GOT3 (cell line): ENCODE measurements at regions not wholly inside any gene's neighbourhood (a gene's known extent, or its start where the extent isn't known, plus 50 kb on each side); places are given as distances from the start of the nearest gene placed in this dataset.

Source experiments
- DNase-seq: peaks from one replicate; lab custom pipeline; 2025; ENCODE audit warnings: mixed read lengths; lab: John Stamatoyannopoulos, UW

DNA sequence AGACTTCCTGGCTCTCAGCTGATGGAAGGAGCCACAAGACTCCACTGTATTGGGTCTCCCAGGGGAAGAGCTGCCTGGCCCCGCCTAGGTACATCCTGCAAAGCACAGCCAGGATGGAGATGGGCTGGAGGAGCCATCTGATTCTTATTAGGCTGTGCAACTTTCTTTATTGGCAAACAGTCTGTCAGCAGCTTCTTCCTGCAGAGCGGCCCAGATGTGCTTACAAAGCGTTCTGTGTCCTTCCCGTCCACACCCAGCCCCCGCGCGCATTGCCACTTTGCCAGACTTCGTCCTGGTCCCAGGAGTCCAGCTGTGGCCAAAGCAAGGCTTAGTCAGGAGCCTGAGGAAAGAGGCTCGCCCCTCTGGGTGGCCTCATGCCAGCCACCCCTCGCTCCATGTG is 409.3 kb downstream of the ZNF536 start:
- DNase-seq = no peak

DNA sequence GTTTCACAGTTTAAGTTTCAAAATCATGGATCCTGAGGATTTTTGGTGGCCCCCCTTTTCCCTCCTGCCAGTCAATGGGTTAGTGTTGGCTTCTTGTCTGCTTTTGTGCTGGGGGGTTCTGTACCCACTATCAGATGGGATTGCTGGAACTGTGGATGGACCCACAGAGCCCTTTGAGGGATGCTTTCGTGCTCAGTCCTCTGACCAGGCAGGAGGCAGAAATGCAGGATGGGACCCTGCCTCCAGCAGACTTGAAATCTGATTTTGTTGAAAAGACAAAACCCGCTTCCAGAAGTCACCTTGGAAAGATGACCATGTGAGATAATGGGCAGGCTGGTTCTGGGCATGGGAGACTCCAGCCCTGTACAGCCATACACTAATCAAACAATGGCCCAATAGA is 408.9 kb downstream of the ZNF536 start:
- no peak for DNase-seq

DNA sequence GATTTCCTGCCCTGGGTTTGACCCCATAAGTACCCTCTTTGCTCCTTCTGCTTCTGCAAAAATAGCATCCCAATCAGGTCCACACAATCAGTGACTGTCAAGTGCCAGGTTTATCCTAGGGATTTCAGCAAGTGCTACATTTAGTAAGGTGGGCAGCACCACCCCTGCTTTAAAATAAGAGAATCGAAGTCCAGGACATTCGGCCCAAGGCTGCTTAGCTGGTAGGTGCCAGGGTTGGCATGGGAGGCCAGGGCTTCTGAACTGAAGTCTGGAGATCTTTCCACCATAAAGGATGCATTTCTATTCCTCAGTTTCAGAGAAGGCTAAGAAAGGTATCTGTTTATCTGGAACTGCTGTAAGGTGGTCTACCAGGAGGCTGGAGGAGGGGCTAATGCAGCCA is 408.3 kb downstream of the ZNF536 start:
- no peak for DNase-seq

DNA sequence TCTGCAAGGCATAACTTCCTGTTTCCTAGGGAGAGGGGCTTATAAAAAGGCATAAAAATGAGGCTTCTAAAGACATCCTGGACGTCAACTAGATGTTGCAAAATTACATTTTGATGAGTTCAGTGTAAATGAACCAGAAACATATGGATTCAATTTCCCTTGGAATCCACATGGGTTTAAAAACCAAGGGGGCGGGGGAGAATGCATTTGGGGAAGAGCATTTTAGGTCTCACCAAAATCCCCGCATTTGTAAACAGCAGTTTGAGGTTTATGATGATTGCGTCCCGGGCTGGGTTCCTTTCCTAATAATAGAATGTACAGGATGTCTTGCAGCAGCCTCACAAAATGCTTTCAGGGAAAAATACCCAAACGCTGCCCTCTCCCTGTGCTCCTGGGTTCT is 407.8 kb downstream of the ZNF536 start:
- no peak for DNase-seq

DNA sequence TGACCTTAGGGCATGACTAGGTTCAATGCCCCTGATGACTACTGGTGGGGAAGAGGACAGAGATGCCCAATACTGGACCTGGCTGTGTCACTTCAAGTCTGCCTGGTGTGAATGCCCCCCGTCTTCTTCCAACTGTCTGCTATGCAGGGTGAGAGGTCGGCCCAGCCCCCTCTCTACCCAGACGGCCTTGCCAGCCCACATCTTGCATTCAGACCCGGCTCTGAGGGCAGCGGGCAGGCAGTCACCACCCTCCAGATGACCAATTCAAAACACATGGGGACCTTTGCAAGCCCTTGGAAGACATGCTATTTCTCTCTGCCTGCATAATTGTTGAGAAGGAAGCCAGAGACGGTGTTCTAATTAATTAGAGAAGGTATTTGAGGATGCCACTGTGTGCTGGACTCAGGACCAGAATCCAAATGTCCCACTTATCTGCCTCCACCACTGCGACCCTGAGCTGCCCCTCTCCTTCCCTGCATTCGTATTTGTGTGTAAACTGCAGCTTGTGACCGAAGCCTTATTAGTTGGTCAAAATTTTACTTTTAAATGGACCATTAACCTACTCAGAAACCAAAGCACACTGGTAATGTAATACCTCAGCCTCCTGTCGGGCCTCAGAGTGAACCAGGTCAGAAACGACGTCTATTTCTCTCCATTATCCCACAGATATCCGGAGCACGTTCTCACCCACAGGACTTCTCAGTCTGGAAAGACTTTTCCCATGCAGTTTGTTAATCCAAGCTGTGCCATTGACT is 407.0 kb downstream of the ZNF536 start:
- DNase-seq = no peak

DNA sequence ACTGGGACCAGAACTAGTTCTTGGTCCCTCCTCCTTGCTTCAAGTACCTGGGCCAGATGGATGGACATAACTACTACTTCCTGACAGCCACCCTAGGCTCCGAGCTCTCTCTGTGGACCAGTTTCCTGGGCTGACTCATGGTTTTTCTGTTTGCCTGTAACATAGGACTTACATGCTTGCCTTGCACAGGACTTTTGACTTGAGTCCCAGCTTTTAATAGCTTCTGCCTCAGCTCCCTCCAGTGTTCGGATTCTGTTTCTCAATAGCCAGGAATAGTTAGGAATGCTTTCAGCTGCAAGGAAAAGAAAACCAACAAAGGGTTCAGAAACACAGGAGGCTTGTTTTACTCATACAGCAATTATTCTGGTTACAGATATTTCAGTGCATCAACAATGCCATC is 405.9 kb downstream of the ZNF536 start:
- DNase-seq = no peak

DNA sequence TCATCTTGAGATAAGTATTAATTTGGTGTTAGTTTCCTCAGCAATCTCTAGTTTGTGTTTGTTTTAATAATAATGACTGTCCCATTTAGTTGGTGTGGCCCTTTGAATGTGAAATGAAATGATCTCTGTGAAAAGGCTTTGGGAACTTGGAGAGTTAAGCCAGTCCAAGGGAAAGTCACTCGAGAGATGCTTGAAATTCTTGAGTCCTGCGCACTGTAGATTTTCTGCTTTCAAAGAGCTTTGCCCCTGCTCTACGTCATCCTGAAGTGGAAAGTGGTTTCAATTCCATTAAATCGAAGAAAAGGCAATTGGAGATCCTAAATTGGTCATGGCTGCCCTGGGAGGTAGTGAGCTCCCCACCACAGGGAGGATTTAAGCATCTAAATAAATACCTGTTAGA is 403.8 kb downstream of the ZNF536 start:
- DNase-seq = no peak

DNA sequence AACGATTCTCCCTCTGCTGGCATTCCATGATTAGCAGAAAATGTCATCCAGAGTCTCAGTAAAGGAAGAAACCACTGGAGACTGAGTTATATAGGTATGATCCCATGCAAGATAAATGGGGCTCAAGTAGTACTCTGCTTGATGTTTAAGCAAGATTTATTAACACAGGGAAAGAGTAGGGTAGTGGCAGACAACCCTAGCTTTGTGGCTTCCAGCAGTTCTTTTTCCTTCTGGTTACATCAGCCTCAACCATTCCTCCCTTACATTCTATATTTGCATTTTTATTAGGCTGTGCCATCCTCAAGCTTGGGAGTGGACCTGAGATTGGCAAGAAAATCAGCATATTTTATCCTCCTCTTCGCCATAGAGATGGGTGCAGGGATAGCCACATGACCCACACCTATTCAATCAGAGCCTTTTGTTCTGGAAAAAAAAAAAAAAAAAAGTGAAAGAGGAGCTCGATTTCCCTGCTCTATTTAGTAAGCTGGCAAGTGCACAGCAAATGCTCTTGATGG is 402.1 kb downstream of the ZNF536 start:
- DNase-seq = no peak

DNA sequence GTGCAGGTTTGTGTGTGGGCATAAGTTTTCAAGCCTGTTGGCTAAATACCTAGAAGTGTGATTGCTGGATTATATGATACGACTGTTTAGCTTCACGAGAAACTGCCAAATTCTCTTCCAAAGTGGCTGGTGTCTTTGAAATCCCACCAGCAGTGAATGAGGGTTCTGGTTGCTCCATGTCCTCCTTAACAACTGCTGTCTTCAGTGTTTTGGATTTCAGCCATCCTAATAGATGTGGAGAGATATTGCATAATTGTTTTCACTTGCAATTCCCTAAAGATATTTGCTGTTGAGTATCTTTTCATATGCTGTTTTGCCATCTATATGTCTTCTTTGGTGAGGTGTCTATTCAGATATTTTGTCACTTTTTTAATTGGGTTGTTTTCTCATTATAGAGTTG is 390.5 kb downstream of the ZNF536 start:
- DNase-seq = no peak

DNA sequence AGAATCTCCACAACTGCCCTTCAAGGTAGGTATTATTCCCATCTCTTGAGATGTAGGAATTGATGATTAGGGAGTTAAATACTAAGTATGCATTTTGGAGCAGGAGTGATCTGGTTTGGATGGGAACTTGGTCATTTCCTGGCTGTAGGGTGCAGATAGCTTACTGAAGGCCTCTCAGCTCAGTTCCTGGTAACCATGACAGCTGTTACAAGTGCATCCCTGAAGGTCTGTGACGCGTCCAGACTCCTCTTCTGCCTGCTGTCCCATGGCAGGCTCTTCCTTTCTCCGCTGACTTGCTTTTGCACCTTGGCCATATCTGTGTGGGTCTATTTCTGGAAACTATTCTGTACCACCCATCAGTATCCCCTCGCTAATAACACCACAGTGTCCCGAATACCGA is 387.8 kb downstream of the ZNF536 start:
- DNase-seq = no peak

DNA sequence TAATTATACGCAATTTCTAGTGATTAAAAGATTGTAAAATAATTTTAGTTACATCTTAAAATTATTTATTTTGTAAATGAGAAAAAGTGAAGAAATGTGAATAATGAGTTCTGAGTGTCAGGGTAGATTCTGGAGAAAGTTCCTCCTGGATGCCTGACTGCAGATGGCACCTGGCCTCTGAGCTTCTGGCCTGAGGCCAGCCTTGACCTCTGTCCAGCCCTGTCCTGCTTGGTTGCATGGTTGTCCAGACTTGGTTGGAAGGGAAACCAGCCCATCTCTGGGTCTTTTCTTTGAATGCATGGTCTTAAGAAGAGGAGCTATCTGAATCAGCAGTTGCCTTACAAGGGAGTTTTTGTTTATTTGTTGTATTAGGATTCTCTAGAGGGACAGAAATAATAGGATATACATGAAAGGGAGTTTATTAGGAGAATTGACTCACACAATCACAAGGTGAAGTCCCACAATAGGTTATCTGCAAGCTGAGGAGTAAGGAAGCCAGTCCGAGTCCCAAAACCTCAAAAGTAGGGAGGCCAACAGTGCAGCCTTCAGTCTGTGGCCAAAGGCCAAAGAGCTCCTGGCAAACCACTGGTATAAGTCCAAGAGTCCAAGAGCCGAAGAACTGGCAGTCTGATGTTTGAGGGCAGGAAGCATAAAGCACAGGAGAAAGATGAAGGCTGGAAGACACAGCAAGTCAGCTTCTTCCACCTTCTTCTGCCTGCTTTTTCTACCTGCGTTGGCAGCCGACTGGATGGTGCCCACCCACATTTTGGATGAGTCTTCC is 385.8 kb downstream of the ZNF536 start:
- no peak for DNase-seq

DNA sequence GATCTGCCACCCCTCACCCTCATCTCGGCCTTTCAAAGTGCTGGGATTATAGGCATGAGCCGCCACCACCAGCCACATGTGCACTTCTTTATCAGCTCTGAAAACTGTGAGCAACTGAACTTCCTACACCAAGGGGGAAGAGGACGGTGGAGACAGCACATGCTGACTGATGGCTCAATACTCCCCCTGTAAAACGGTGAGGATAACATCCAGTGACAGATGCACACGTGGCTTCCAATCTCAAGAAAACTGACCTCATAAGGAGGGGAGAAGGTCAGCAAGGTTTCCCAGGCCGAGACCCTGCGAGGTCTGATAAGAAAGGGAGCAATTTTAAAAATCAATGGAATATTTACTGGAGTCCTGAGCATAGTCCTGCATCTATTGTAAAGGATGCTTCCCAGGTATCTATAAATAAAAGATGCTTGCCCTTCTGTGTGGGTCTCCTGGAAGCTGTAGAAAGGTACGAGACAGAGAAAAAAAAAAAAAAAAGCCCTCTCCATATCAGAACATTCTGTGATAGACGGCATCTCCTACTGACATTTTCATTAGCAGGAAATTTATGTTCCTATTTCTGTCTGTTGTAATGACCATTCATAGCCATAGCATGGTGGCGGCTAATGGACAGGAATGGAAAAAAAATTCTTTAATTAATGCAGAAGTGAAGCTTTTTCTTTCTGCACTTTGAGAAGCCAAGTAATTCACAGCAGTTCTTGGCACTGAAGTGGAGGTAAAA is 385.1 kb downstream of the ZNF536 start:
- no peak for DNase-seq

DNA sequence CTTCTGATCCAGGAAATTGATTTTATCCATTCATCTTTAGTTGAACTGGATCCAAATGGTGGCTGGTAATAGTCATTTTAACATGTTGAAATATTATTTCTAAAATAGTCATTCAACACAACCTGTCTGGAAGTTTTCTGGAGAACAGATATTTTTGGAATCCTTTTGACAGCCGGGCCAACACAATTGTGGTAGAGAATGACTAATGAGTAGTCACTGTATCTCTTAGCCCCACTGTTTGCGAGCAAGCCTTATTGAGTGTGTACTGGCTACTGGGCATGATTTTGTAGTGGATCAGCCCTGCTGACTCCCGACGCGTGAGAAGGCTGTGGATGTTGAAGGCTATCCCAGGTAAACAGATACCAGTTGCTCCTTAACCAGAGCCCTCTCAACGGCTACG is 383.4 kb downstream of the ZNF536 start:
- no peak for DNase-seq

DNA sequence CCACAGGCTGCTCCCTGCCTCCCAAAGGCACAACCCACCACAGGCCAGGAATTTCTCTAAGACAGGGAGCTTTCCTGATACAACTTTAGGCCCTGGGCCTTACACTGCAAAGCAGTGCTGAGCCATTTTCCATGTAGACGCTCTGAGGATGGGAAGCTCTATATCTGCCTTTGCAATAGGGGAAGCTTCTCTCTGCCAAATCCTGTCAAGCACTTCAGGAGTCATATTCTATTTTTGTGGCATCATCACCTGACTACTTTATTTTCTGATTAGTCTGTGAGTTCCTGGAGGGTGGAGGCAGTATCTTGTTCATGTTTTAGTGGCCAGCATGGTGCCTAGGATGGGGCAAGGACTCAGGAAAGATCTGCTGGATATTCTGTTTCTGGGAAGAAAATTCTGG is 382.0 kb downstream of the ZNF536 start:
- DNase-seq = no peak

DNA sequence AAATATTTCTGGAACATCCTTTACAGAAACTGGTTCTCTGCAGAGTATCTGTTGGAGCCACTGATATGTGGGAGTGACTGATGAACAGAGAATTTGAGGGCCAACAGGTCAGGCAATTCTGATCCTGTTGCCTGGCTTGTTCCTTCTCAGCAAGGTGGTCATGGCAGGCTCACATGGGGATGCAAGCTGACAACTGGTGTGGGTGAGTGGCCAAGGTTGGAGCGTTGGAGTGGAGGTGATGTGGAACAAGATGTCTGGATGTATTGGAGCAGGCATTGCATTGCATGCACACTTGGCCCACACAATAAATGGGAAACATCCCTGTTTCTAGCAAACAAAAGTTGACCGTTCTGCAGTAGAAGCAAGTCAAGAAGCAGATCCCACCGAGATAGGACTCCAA is 380.7 kb downstream of the ZNF536 start:
- DNase-seq = no peak

DNA sequence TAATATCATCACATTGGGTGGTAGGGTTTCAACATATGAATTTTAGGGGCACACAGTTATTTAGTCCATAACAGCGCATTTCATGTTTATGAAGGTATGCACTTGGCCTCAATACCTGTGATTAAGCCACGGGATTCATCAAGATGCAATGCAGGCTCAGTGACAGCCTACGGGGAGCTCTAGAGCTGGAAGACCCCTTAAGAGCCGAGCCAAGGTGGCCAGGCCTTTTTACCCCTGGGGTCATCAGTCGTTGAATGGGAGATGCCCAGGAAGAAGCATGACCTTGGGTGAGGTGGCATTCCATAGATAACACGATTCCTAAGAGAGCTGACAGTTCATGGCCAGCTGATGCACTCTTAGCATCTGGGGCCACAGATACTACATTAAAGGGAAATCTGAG is 380.0 kb downstream of the ZNF536 start:
- no peak for DNase-seq

DNA sequence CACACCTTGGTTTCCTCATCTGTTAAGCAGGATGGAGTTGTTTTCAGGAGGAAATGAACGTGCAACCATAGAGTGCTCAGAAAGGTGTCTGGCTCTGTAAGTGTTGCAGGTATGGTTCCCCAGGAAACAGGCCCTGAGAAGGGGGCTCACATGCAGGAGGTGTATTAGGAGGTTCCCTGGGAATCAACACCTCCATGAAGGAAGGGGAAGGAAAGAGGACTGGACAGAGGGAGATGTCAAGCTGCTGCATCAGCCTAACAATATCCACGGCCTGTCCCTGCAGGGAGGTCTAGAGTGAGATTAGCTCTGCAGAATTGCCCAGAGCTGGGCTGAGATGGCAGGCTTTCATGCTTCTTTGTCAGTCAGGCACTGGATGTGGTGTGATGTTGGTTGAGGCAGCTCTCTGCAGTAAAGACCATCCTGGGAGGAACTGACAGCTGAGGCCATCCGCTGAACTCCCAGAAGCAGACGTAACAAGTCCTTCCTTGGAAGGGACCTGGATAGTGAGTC is 373.3 kb downstream of the ZNF536 start:
- no peak for DNase-seq

DNA sequence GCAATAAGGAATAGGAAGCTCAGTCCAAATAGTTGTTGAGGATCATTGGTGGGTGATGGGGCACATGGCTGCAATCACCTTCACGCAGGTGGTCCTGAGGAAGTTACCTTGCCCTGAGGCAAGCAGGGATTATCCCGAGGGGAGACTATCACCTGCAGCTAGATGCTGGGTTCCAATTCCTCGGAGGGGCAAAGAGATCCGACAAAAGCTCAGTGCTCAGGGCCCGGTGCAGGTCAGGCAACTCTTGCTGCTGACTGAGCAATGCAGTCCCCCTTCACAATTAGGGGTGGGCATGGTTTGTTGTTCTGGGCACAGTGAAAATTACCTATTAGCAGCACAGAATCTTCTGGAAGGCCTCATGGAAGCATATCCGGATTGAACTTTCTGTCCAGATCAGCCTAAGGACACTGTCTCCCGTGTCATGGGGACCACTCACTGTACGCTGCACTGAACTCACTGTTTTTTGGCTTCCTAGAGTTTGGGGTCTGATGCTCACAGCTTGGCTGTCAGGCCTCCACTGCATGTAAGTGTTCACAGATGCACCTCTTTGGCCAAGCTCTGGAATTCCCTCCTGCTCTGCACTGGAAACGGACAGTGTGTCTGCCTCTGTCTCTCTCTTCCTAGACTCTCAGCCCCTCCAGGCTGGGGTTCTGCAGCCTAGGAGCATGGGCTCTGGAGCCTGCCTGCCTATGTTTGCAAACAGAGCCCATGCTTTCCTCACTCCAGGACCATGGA is 372.7 kb downstream of the ZNF536 start:
- DNase-seq = no peak

DNA sequence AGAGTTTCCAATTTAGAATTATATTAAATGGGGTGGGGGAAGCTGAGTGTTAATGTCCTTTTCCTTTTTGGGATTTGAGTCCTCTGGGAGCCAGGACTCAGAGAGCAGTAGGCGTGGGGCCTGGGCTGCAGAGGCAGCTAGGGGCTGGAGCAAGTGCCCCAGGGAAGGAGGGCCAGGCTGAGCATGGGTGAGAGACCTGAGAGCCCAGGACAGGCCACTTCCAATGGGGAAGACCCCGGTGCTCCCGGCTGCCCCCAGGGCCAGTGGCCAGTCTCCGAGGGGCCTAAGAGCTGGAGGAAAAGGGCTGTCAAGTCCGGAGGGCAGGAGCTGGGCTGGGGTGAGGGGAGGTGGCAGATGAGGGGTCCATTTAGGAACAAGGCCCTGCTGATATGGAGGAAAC is 371.5 kb downstream of the ZNF536 start:
- DNase-seq = no peak

DNA sequence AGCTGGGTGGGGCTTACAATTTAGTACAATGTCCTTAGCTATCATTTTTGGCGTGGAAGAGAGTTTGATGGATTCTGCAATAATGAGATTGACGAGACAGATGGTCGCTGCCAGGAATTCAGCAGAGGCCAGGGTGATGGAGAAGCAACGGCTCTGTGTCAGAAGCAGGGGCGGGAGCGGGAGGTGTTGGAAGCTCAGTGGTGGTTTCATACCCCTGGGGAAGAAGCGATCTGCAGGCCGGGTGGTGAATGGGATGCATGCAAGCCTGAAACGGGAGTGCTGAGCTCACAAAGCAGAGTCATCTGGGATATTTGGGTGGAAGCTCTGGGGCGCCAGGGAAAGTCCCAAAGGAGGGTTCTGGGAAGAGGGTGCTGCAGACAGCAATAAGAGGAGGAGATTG is 370.8 kb downstream of the ZNF536 start:
- no peak for DNase-seq

DNA sequence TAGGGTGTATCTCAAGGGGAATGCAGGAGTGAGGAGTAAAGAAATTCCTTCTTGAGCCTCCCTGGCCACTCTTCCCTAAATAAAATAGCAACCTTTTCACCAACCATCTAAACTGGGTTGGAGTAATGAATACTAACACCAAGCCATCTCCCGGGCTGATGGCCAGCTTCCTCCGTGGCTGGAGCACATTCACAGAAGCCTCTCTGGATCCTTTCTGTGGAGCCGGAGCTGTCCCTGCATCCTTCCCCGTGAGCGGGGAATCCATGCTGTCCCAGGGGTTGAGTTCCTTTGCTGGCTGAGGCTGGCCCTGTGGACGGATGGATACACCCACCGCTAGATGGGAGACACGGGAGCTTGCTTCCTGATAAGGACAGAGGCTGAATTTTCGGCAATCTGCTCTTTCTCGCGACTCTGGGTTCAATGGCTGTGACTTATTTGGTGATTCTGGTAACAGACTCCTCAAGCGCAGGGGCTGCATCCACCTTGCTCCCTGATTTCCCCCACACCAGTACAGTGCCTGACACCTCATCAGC is 370.3 kb downstream of the ZNF536 start:
- DNase-seq = no peak

DNA sequence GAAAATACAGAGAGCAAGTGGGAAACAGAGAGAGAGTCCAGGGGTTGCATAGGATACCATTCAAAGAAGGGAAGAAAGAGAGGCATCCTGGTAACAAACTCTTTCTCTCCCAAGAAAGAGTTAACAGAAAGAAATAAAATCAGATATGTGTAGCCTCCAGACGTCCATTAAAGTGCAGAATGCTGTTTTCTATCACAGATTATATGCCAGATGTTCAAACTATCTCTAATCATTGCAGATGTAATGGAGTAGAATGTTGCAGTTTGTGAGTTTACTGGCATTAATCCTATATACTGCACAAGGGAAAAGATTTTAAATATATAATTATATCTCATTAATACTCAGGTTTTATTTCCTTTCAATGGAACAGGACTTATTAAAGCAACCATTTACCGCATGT is 369.4 kb downstream of the ZNF536 start:
- DNase-seq = no peak
